ENCODE measurements at regions not wholly inside any gene's neighbourhood (a gene's known extent, or its start where the extent isn't known, plus 50 kb on each side); places are given as distances from the start of the nearest gene placed in this dataset.

- no peaks in the 10 kb centered on the region for H4K20me1 ChIP-seq (ENCODE audit: control insufficient read depth, extremely low read depth, insufficient read depth, low read length)
- peaks cover 2% of the 10 kb centered on the region for H3K4me1 ChIP-seq (ENCODE audit: control insufficient read depth, extremely low read depth, insufficient read depth, low read length)
- no peak overlapping the region for H2AFZ ChIP-seq (ENCODE audit: low read length)
- H3K27ac ChIP-seq (ENCODE audit: insufficient read depth, low read length): no peak overlapping the region
- no peak overlapping the region for H3K9ac ChIP-seq (ENCODE audit: insufficient read depth, low read length)
- no peak overlapping the region for H3K4me2 ChIP-seq (ENCODE audit: extremely low read depth, insufficient read depth, low read length)
- no peak overlapping the region for H3K4me3 ChIP-seq (replicated peaks in 1 of 4; ENCODE audit: control extremely low read depth in 1 of 4, insufficient read depth in 1 of 4, low read depth in 3 of 4, low read length in 4 of 4)
- no peaks in the 10 kb centered on the region for H3K79me2 ChIP-seq (ENCODE audit: control insufficient read depth, insufficient read depth, low read length)
- TF ChIP-seq EZH2 (IDR thresholded peaks at IDR 0.05; ENCODE audit: low read length, missing control alignments): no peak
- H3K36me3 ChIP-seq (ENCODE audit: control insufficient read depth, insufficient read depth, low read length): no peaks in the 10 kb centered on the region
- peak in 1 of 2 donors; percentile 18 for DNase-seq (ENCODE audit: low read depth in 2 of 2)
- no peaks in the 10 kb centered on the region for H3K27me3 ChIP-seq (ENCODE audit: control insufficient read depth, insufficient read depth, low read length)
- H3K9me3 ChIP-seq (ENCODE audit: control insufficient read depth, insufficient read depth, low read depth, low read length): no peaks in the 10 kb centered on the region
Measured at GRCh38 chr10:78210548-78210947, 176.9 kb downstream of the RPS24 start.

- H3K4me1 ChIP-seq (ENCODE audit: control insufficient read depth, extremely low read depth, insufficient read depth, low read length): peaks cover 4% of the 10 kb centered on the region
- TF ChIP-seq CTCF (conservative IDR thresholded peaks at IDR 0.05 in 1 of 2, IDR thresholded peaks at IDR 0.05 in 1 of 2; ENCODE audit: low read depth in 1 of 2, low read length in 2 of 2) (no peak), EZH2 (IDR thresholded peaks at IDR 0.05; ENCODE audit: low read length, missing control alignments) (no peak)
- no peaks in the 10 kb centered on the region for H3K36me3 ChIP-seq (ENCODE audit: control insufficient read depth, insufficient read depth, low read length)
- no peak for DNase-seq (ENCODE audit: low read depth in 2 of 2)
- no peak overlapping the region for H3K27ac ChIP-seq (ENCODE audit: insufficient read depth, low read length)
- H3K79me2 ChIP-seq (ENCODE audit: control insufficient read depth, insufficient read depth, low read length): no peaks in the 10 kb centered on the region
- no peak overlapping the region for H3K4me3 ChIP-seq (replicated peaks in 1 of 4; ENCODE audit: control extremely low read depth in 1 of 4, insufficient read depth in 1 of 4, low read depth in 3 of 4, low read length in 4 of 4)
- H3K4me2 ChIP-seq (ENCODE audit: extremely low read depth, insufficient read depth, low read length): no peak overlapping the region
- no peaks in the 10 kb centered on the region for H3K9me3 ChIP-seq (ENCODE audit: control insufficient read depth, insufficient read depth, low read depth, low read length)
- H3K27me3 ChIP-seq (ENCODE audit: control insufficient read depth, insufficient read depth, low read length): no peaks in the 10 kb centered on the region
- H2AFZ ChIP-seq (ENCODE audit: low read length): no peak overlapping the region
- H3K9ac ChIP-seq (ENCODE audit: insufficient read depth, low read length): no peak overlapping the region
- no peaks in the 10 kb centered on the region for H4K20me1 ChIP-seq (ENCODE audit: control insufficient read depth, extremely low read depth, insufficient read depth, low read length)
Measured at GRCh38 chr10:78210976-78211375, 177.3 kb downstream of the RPS24 start.

GRCh38 chr10:78211561-78212051 lies 177.9 kb downstream of the RPS24 start:
- Histone ChIP-seq H3K27me3 (ENCODE audit: control insufficient read depth, insufficient read depth, low read length) (no peaks in the 10 kb centered on the region), H3K9ac (ENCODE audit: insufficient read depth, low read length) (no peak overlapping the region), H3K79me2 (ENCODE audit: control insufficient read depth, insufficient read depth, low read length) (no peaks in the 10 kb centered on the region), H3K9me3 (ENCODE audit: control insufficient read depth, insufficient read depth, low read depth, low read length) (no peaks in the 10 kb centered on the region), H4K20me1 (ENCODE audit: control insufficient read depth, extremely low read depth, insufficient read depth, low read length) (no peaks in the 10 kb centered on the region), H3K4me1 (ENCODE audit: control insufficient read depth, extremely low read depth, insufficient read depth, low read length) (peaks cover 5% of the 10 kb centered on the region), H3K4me3 (replicated peaks in 1 of 4; ENCODE audit: control extremely low read depth in 1 of 4, insufficient read depth in 1 of 4, low read depth in 3 of 4, low read length in 4 of 4) (no peak overlapping the region), H3K36me3 (ENCODE audit: control insufficient read depth, insufficient read depth, low read length) (no peaks in the 10 kb centered on the region), H3K27ac (ENCODE audit: insufficient read depth, low read length) (no peak overlapping the region), H2AFZ (ENCODE audit: low read length) (no peak overlapping the region), H3K4me2 (ENCODE audit: extremely low read depth, insufficient read depth, low read length) (no peak overlapping the region)
- TF ChIP-seq CTCF (conservative IDR thresholded peaks at IDR 0.05 in 1 of 2, IDR thresholded peaks at IDR 0.05 in 1 of 2; ENCODE audit: low read depth in 1 of 2, low read length in 2 of 2) (peak; percentile 71 to 80), EZH2 (IDR thresholded peaks at IDR 0.05; ENCODE audit: low read length, missing control alignments) (no peak)
- peak; percentile 54 to 69 for DNase-seq (ENCODE audit: low read depth in 2 of 2)
